ENCODE measurements at regions not wholly inside any gene's neighbourhood (a gene's known extent, or its start where the extent isn't known, plus 50 kb on each side); places are given as distances from the start of the nearest gene placed in this dataset.

GRCh38 chr11:15775797-15776196 is 580.5 kb downstream of the SOX6 start:
- Mint-ChIP-seq H3K4me3 (no peak overlapping the region), H3K36me3 (ENCODE audit: low read depth) (no peaks in the 10 kb centered on the region), H3K9me3 (no peaks in the 10 kb centered on the region), H3K4me1 (no peaks in the 10 kb centered on the region), H3K27ac (no peak overlapping the region), H3K27me3 (no peaks in the 10 kb centered on the region)
- CTCF ChIA-PET = no interaction called here
- POLR2A ChIA-PET = no interaction called here
- DNase-seq = no peak

DNA sequence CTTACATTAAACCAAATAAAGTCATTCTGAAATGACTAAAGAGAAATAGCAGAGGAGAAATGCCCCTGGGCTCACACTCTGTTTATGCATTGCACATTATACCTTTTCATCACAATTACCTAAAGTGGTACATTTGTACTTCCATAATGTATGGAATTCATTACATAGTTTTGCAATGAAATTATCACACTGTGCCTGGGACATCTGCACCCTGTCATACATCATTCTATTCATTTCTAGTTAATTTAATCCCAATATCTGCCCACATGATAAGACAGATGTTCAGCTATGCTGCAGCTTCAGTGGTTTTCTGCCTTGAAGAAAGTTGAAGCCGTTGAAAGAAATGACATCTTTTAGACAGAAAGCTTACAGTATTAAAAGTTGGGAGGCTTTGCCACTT is 580.0 kb downstream of the SOX6 start:
- POLR2A ChIA-PET = no interaction called here
- no peak overlapping the region for H3K4me3 Mint-ChIP-seq
- no peak for DNase-seq
- H3K36me3 Mint-ChIP-seq (ENCODE audit: low read depth) = no peaks in the 10 kb centered on the region
- no peaks in the 10 kb centered on the region for H3K4me1 Mint-ChIP-seq
- no peaks in the 10 kb centered on the region for H3K27me3 Mint-ChIP-seq
- CTCF ChIA-PET = no interaction called here
- no peak overlapping the region for H3K27ac Mint-ChIP-seq
- H3K9me3 Mint-ChIP-seq = no peaks in the 10 kb centered on the region

DNA sequence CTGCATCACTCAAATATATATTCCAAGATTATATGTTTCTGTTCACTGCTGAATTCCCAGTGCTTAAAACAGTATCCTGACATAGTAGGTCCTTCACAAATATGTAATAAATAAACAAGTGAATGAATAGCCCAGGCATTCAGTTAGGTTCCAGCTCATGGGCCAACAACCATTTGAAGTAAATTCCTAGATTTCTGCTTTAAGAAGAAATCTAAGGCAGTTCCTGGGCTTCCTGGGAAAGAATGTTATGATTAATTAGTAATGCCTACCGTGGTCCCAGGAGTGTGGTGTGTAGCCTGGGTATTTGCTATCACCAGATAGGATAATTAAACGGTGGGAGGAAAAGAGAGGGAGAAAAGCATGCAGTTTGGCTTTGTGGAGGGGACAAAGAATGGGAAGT is 576.8 kb downstream of the SOX6 start:
- Mint-ChIP-seq H3K27me3 (no peaks in the 10 kb centered on the region), H3K9me3 (no peaks in the 10 kb centered on the region), H3K36me3 (ENCODE audit: low read depth) (no peaks in the 10 kb centered on the region), H3K4me1 (no peaks in the 10 kb centered on the region), H3K4me3 (no peak overlapping the region), H3K27ac (no peak overlapping the region)
- CTCF ChIA-PET = no interaction called here
- no peak for DNase-seq
- POLR2A ChIA-PET = no interaction called here

GRCh38 chr11:15780382-15780781 is 576.0 kb downstream of the SOX6 start:
- Mint-ChIP-seq H3K9me3 (no peaks in the 10 kb centered on the region), H3K4me3 (no peak overlapping the region), H3K4me1 (no peaks in the 10 kb centered on the region), H3K27ac (no peak overlapping the region), H3K27me3 (no peaks in the 10 kb centered on the region), H3K36me3 (ENCODE audit: low read depth) (no peaks in the 10 kb centered on the region)
- no peak for DNase-seq
- ChIA-PET CTCF (no interaction called here), POLR2A (no interaction called here)

- Mint-ChIP-seq H3K36me3 (ENCODE audit: low read depth) (no peaks in the 10 kb centered on the region), H3K4me1 (no peaks in the 10 kb centered on the region), H3K27ac (no peak overlapping the region), H3K9me3 (no peaks in the 10 kb centered on the region), H3K27me3 (no peaks in the 10 kb centered on the region), H3K4me3 (no peak overlapping the region)
- no peak for DNase-seq
- ChIA-PET POLR2A (no interaction called here), CTCF (no interaction called here)
Observed at GRCh38 chr11:15780837-15781236, 575.5 kb downstream of the SOX6 start.

DNA sequence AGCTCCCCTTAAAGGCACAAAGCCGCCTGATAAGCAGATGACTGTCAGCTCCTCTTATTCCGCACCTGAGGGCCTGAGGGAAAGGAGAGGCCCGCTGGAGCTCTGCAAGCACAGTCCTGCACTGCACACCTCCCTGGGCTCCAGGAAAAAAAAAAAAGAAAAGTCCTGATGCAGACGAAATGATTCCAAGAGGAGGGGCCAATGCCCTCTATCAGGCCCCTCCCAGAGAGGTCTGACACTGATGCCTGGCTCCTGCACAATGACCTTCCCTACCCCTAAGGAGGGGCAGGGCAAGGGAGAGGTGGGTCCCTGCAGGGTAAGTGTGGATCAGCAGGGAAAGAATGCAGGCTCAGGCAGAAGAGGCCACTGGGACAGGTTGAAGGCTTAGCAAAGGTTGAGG is 572.7 kb downstream of the SOX6 start:
- ChIA-PET POLR2A (no interaction called here), CTCF (interaction anchor here (0.9 kb wide), 1 partner anchor 12 kb away, joined by 3 read pairs; no protein-coding TSS in a partner anchor)
- Mint-ChIP-seq H3K27me3 (no peaks in the 10 kb centered on the region), H3K27ac (no peak overlapping the region), H3K9me3 (no peaks in the 10 kb centered on the region), H3K4me3 (no peak overlapping the region), H3K36me3 (ENCODE audit: low read depth) (no peaks in the 10 kb centered on the region), H3K4me1 (no peaks in the 10 kb centered on the region)
- DNase-seq = no peak

GRCh38 chr11:15793043-15793996 is 563.0 kb downstream of the SOX6 start:
- H3K27ac Mint-ChIP-seq = no peak overlapping the region
- ChIA-PET POLR2A (no interaction called here), CTCF (no interaction called here)
- H3K36me3 Mint-ChIP-seq (ENCODE audit: low read depth) = no peaks in the 10 kb centered on the region
- H3K4me3 Mint-ChIP-seq = no peak overlapping the region
- no peaks in the 10 kb centered on the region for H3K4me1 Mint-ChIP-seq
- H3K27me3 Mint-ChIP-seq = peaks cover 2% of the 10 kb centered on the region
- DNase-seq = no peak
- peaks cover 6% of the 10 kb centered on the region for H3K9me3 Mint-ChIP-seq

- Mint-ChIP-seq H3K4me1 (no peaks in the 10 kb centered on the region), H3K27ac (no peak overlapping the region), H3K9me3 (peaks cover 6% of the 10 kb centered on the region), H3K4me3 (no peak overlapping the region), H3K36me3 (ENCODE audit: low read depth) (no peaks in the 10 kb centered on the region), H3K27me3 (peaks cover 2% of the 10 kb centered on the region)
- no peak for DNase-seq
- ChIA-PET POLR2A (no interaction called here), CTCF (no interaction called here)
Observed at GRCh38 chr11:15794361-15795150, 561.8 kb downstream of the SOX6 start.

GRCh38 chr11:15795378-15795777 is 561.0 kb downstream of the SOX6 start:
- ChIA-PET CTCF (no interaction called here), POLR2A (no interaction called here)
- no peaks in the 10 kb centered on the region for H3K4me1 Mint-ChIP-seq
- no peak overlapping the region for H3K27ac Mint-ChIP-seq
- H3K4me3 Mint-ChIP-seq = no peak overlapping the region
- H3K27me3 Mint-ChIP-seq = peaks cover 2% of the 10 kb centered on the region
- DNase-seq = no peak
- H3K9me3 Mint-ChIP-seq = peaks cover 6% of the 10 kb centered on the region
- H3K36me3 Mint-ChIP-seq (ENCODE audit: low read depth) = no peaks in the 10 kb centered on the region

- ChIA-PET POLR2A (no interaction called here), CTCF (no interaction called here)
- no peaks in the 10 kb centered on the region for H3K4me1 Mint-ChIP-seq
- no peak overlapping the region for H3K4me3 Mint-ChIP-seq
- no peak for DNase-seq
- H3K27ac Mint-ChIP-seq = no peak overlapping the region
- no peaks in the 10 kb centered on the region for H3K9me3 Mint-ChIP-seq
- no peaks in the 10 kb centered on the region for H3K36me3 Mint-ChIP-seq (ENCODE audit: low read depth)
- peaks cover 2% of the 10 kb centered on the region for H3K27me3 Mint-ChIP-seq
Observed at GRCh38 chr11:15800111-15800800, 556.1 kb downstream of the SOX6 start.

- CTCF ChIA-PET = no interaction called here
- no peak for DNase-seq
- no peaks in the 10 kb centered on the region for H3K36me3 Mint-ChIP-seq (ENCODE audit: low read depth)
Observed at GRCh38 chr11:15801126-15801525, 555.2 kb downstream of the SOX6 start.

DNA sequence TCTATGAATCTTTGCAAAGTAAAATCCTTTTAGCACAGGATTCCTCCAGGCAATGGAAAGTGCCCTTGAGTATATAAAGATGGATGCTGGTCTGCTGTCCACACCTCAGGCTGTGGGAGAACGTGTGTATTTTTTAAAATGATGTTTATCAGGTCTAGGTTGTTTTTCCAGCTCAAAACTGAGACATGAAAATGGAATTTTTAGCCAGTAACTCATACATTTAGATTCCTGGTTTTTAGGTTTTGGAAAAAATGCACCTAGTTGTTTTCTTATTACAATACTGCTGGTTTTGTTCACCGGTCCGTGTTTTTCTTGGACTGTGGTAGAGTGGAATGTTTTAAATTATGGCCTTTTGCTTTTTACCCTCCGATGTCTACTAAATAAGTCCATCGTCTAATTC is 554.7 kb downstream of the SOX6 start:
- Mint-ChIP-seq H3K4me1 (no peaks in the 10 kb centered on the region), H3K36me3 (ENCODE audit: low read depth) (no peaks in the 10 kb centered on the region), H3K9me3 (no peaks in the 10 kb centered on the region), H3K4me3 (no peak overlapping the region), H3K27ac (no peak overlapping the region), H3K27me3 (no peaks in the 10 kb centered on the region)
- POLR2A ChIA-PET = no interaction called here
- CTCF ChIA-PET = interaction anchor here (1.3 kb wide), 1 partner anchor 16 kb away, joined by 4 read pairs; no protein-coding TSS in a partner anchor
- no peak for DNase-seq

More at GRCh38 chr11:15801126-15801525, 555.2 kb downstream of the SOX6 start:
- no peak overlapping the region for H3K4me3 Mint-ChIP-seq
- H3K9me3 Mint-ChIP-seq = no peaks in the 10 kb centered on the region
- H3K27me3 Mint-ChIP-seq = peaks cover 1% of the 10 kb centered on the region
- H3K27ac Mint-ChIP-seq = no peak overlapping the region
- H3K4me1 Mint-ChIP-seq = no peaks in the 10 kb centered on the region
- POLR2A ChIA-PET = no interaction called here

DNA sequence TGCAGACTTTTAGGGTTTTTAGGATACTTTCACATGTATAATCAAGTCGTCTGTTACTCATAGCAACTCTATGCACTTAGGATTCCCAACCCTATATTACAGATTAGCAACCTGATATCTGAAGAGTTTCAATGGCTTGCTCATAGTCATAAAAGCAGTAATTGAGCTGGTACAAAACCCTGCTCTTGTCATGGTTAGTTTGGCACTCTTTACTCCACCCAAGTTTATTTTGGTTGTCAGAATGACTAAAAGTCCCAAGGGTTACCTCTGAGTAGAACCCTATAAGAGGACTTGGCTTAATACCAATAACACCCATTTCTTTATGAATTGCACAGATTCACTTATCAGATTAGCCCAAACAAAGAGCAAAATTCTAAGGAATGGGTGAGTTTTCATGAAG is 550.6 kb downstream of the SOX6 start:
- CTCF ChIA-PET = no interaction called here
- no peak overlapping the region for H3K4me3 Mint-ChIP-seq
- DNase-seq = no peak
- H3K27ac Mint-ChIP-seq = no peak overlapping the region
- no peaks in the 10 kb centered on the region for H3K36me3 Mint-ChIP-seq (ENCODE audit: low read depth)
- no peaks in the 10 kb centered on the region for H3K27me3 Mint-ChIP-seq
- POLR2A ChIA-PET = no interaction called here
- H3K9me3 Mint-ChIP-seq = no peaks in the 10 kb centered on the region
- no peaks in the 10 kb centered on the region for H3K4me1 Mint-ChIP-seq

Measured in activated CD4-positive, alpha-beta T cell treated with anti-CD3 and anti-CD28 coated beads, Interleukin-2, amount 10 ng/mL, durations not matched to agents 7 days and 5 days (primary cell).